ENCODE measurements at regions not wholly inside any gene's neighbourhood (a gene's known extent, or its start where the extent isn't known, plus 50 kb on each side); places are given as distances from the start of the nearest gene placed in this dataset.
"Not testable (repeated sequence)": the region's sequence is repeated elsewhere in the genome, so short reads cannot be mapped to it uniquely, and the experiment has no call there.

DNA sequence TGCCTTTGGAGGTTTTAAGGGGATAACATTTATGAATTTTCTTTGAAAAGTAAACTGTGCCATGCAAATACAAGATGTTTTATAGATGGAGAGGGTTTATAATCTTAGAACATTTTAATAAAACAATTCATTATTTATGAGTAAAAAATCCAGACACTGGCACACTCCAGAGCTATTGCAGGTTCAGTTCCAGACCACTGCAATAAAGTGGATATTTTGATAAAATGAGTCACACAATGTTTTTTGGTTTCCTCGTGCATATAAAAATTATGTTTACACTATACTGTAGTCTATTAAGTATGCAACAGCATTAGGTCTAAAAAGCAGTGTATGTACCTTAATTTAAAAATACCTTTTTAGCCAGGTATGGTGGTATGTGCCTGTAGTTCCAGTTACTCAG is 146.2 kb upstream of the ZBED5 start:
- DNase-seq (ENCODE audit: low spot score), result no peak

DNA sequence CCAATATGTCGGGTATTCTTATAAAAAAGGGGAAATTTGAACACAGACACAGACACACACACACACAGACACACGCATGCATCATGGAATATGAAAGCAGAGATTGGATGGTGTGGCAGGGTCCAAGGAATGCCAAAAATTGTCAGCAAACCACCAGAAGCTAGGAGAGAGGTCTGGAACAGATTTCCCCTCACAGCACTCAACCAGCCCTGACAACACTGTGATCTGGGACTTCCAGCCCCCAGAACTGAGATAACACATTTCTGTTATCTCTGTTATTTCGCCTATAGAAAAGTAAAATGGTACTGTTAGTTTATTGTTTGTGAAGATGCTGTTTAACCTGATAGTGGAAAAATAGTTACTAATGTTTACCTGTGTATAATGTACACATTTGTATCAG is 145.4 kb upstream of the ZBED5 start:
- no peak for DNase-seq (ENCODE audit: low spot score)

DNA sequence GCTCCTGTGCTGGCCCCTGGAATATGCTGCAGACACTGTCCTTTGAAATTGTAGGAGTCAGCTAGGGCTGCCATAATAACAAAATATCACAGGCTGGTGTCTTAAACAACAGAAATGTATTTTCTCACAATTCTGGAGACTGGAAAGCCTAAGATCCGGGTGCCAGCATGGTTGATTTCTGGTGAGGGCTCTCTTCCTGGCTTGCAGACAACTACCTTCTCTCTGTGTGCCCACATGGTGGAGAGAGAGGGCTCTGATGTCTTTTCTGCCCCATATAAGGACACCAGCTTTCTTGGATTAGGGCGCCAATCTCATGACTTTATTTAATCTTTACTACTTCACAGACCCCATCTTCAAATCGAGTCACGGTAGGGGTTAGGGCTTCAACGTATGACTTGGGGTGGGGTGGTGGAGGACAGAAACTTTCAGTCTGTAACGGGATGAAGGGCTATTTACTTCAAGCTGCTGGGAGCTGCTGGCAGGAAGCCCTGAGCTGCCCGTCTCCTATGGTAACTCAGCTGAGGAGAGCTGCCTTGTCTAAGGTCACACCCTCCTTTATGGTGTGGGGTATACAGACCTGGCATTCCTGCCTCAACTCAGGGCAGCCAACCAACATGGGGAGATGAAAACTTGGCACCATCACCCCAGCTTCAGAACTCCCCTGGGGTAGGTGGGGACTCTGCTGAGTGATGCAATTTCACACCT is 142.9 kb upstream of the ZBED5 start:
- no peak for DNase-seq (ENCODE audit: low spot score)

DNA sequence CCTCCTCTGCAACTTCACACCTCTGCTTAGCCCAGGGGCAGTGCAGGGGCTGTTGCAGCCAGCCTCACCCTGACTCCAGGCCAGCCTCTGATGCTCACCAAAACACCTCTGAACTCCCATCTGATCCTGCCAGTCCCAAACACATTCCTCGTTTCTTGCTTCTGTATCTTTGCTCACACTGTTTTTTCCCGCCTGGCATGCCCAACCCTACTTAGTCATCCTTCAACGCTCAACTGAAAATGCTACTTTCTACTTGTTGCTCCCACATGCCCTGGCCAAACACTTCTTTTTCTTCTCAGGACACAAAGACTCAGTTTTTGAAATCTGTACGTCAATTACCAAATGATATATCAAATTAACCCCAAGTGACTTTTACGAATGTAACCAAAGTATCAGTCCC is 140.8 kb upstream of the ZBED5 start:
- no peak for DNase-seq (ENCODE audit: low spot score)

DNA sequence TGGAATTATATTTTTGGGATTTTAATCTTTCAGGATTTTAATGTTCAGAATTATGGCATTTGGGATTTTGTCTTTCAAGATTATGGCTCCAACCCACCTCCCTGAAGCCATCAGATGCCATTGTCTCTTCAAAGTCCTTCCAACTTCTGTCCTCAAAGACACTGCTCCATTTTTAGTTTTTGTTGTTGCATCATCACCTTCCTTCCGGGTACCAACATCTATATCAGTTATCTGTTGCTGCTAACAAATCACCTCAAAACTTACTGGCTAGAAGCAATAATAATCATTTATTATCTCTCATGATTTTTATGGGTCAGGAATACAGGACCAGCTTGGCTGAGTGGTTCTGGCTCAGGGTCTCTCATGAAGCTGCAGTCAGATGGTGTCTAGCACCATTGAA is 138.8 kb upstream of the ZBED5 start:
- DNase-seq (ENCODE audit: low spot score), result no peak

DNA sequence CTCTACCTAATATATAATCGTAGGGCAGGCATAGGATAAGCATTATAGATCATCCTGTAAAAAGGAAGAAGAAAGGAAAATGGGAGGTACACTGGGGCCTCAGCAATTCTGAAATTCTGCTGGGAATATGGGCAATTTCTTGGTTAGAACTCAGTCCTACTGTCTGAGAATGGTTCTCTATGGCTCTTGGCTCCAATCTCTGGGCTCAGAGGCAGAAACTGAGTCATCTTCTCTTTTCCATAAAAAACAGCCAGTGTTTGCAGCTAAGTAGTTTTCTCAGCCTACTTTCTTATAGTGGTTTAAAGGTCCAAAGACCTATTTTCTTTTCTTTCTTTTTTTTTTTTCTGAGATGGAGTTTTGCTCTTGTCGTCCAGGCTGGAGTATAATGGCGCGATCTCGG is 135.8 kb upstream of the ZBED5 start:
- DNase-seq (ENCODE audit: low spot score), result no peak

DNA sequence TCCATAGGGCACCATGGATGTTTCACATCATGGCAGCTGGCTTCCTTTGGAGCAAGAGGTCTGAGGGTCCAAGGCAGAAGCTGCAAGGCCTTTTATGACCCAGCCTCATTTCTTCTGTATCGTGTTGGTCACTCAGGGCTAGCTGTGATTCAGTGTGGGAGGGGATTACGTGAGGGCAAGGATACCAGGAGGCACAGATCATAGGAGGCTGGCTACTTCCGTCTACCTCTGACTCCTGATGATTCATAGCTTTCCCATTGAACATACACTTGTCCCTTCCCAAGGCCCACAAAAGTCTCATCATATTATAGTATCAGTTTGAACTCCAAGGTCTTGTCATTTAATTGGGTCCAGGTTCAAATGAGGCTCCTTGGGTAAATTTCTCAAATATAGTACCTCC is 135.3 kb upstream of the ZBED5 start:
- no peak for DNase-seq (ENCODE audit: low spot score)

DNA sequence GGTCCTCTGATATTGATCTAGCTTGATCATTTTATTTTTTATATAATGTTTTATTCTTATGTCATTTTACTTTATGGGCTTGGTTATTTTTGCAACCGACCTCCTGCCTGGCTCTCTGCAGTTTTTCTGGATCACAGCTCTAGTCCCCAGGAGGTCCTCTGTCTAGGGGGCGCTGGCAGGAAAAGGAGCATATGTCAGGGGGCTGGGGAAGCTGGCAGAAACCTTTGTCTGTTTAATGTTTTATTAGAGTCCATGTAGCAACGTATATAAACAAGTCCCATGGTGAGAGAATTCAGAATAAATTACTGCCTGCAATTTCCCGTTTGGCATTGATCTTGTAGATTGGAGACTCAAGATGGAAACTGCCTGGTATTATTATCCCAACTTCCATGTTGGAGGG is 133.5 kb upstream of the ZBED5 start:
- no peak for DNase-seq (ENCODE audit: low spot score)

DNA sequence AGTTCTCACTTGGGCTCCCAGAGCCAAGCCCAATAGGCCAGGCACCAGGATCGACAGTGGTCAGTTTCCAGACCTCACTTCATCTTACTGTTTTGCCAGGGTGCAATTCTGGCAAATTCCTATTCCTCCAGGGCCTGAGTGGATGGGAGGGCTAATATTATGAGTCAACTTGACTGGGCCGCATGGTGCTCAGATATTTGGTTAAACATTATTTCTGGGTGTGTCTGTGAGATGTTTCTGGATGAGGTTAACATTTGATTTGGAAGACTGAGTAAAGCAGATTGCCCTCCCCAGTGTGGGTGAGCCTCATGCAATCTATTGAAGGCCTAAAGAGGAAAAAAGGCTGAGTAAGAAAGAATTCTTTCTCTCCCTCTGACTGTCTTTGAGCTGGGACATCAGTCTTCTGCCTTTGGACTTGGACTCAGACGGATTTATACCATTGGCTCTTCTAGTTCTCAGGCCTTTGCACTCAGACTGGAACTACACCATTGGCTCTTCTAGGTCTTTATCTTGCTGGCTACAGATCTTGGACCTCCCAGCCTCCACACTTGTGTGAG is 132.9 kb upstream of the ZBED5 start:
- DNase-seq (ENCODE audit: low spot score), result no peak

DNA sequence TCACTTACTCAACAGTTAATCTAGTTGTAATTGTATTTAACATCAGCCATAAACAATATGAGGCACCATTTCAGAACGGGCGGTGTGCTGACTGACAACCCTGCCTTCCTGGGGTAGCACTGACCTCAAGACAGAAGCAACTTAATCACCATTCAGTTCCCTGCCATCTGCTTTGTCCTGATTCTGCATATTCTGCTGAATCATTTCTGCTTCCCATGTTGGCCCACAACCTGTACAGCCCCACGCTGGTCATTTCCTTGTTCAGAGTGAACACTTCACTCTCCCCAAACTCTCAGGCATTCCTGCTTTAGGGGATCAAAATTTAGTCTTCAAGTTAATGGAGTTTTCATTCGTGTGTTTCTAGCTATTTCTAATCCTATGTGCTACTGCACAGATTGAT is 132.3 kb upstream of the ZBED5 start:
- no peak for DNase-seq (ENCODE audit: low spot score)

DNA sequence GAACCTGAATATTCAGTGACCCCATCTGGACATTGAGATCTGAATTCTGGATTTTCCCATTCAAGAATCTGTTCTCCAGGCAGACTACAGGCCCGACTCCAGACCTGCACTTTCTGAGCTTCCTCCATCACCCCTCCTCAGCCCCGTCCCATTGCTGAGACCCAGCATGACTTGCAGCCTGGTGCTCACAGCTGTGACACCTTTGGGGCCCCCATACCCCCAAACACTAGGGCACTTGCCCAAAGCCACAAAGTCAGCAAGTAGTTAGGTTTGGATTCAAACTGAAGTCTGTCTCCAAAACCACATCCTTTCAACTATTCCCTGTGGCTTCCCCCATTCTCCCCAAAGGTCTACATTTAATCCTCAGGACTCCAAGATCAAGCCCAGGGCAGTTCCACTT is 128.2 kb upstream of the ZBED5 start:
- DNase-seq (ENCODE audit: low spot score), result no peak

DNA sequence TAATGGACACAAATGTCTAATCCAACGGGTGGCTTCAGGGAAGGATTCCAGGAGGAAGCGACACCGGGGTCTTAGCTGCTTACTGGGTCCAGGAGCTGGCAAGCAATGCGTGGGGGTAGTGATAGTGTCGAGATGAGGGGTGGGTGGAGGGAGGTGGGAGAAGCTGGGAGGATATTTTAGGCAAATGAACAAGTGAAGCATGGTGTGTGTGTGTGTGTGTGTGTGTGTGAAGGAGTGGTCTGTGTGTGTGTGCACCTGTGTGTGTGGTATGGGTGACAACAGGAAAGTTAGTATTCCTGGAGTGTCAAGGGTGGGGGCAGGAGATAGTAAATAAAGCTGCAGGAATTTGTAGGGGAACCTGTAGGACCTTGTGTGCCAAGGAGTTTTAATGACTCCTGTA is 126.9 kb upstream of the ZBED5 start:
- no peak for DNase-seq (ENCODE audit: low spot score)

DNA sequence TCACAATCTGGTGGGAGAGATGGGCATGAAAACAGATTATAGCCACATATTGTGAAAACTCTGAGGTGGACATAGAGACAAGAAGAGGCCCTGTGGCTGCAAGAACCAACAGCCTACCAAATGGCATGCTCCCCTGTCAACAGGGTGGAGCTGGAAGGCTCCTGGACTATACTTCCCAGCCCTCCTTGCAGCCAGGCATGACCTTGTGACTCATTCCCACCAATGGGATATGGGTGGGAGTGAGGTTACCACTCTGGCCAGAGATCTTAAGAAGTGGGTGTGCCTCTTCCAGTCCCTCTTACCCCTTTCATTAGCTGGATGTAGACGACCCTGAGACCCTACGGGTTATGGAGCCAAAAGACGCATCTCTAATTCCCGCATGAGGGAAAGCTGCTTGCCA is 126.4 kb upstream of the ZBED5 start:
- DNase-seq (ENCODE audit: low spot score), result no peak

DNA sequence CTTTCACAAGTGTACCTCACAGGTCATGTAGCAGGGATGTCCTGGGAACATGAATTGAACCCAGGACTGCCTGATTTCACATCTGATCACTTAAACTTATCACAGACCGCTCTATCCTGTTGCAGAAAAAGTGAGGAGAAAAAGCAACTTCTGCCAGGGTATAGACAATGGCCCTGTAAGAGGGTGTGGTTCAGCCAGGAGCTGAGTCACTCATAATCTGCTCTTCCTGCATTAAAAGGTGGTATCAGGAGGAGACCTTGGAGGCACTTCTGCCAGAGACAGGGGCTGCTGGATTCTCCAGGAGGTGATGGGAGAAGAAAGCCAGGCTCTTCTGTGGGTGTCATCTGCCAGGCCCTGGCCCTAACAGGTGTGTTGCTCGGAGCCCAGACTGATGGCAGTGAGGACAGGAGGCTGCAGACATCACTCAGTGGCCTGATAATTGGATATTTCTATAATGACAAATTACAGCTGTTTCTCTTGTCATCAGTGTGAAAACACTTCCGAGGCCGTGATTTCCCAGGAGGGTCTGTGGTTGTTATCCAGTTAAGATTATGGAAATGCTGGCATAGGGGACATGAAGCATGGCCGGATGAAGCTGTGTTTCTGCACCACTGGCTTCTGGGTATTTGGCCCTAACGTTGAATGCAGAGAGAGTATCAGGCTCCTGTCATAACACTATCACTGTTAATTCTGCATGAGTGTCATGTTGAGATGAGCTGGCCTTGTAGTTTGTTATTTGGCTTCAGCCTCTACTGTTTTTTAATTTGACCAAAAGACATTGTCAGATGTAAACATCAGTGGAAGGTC is 125.1 kb upstream of the ZBED5 start:
- DNase-seq (ENCODE audit: low spot score), result no peak

DNA sequence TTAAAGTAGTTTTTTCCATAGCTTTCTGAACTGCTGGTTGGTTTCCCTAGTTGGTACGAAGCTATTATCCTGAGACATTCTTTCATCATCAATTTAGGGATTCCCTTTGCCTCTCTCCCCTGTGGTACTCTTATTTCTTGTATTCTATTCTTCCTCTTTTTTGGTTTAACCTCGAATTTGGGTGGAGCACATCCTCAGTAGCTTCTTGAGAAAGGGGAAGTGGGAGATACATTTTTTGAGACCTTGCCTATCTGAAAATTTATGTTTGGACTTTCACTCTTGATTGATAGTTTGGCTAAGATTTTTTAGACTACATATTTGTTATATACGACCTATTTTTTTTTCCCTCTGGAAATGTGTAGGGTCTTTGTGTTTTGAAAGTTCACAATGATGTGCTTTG is 121.7 kb upstream of the ZBED5 start:
- DNase-seq (ENCODE audit: low spot score), result no peak

DNA sequence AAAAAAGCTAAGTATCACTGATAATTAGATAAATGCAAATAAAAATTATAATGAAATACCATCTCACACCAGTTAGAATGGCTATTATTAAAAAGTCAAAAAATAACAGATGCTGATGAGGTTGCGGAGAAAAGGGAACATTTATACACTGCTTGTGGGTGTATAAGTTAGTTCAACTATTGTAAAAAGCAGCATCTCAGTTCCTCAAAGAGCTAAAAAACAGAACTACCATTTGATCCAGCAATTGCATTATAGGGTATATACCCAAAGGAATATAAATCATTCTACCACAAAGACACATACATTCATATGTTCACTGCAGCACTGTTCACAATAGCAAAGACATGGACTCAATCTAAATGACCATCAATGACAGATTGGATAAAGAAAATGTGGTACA is 120.3 kb upstream of the ZBED5 start:
- no peak for DNase-seq (ENCODE audit: low spot score)

DNA sequence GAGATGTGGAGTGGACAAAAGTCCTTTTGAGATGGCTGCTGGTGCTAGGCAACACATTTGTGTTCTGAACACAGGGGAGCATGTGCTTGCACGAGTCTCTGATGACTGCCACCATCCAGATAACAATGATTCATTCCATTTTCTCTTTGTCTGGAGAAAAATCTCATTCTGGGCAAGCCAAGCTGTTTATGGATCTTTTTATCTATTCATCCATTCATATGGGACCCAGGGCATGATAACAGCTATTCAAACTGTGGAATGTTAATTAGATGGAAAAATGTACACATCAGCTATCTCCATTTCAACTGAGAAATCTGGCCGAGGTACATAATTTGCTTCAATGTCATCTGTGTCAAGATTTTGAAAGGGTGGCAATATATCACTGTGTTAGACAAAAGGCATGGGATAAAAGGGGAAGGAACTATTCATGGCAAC is 117.5 kb upstream of the ZBED5 start:
- DNase-seq (ENCODE audit: low spot score), result no peak

DNA sequence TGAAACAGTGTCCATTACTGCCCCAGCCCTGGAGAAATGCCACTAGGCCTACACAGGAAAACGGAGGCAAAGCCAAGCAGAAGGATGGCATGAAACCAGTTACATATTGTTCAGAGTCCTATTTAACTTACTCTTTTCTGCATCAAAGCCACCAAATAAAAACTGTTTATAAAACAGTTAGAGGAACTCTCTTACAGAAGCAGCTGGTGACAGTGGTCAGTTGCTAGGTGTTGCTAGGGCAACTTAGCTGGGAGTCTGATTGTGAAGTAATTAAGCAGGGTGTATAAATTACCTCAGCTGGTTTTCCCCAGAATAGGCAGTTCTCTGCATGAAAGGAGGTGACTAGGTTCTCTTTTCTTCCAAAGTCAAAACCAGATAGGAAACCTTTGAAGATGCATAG is 115.6 kb upstream of the ZBED5 start:
- no peak for DNase-seq (ENCODE audit: low spot score)

DNA sequence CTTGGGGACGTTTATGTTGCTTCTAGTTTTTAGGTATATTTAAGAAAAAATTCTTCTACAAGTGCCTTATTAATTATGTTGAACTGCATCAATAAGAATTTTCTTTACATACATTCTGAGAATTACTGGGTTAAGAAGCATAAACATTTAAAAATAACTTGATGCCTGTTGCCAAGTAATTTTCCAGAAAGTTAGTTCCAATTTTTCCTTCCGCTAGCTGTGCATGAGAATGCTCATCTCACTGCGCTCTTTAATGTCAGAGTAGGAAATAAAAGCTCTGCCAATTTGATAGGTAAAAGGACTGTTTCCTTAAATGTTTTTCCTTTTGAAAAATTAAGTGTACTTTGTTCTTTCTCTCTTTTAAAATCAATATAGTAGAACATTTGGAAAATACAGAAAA is 113.1 kb upstream of the ZBED5 start:
- DNase-seq (ENCODE audit: low spot score), result no peak

DNA sequence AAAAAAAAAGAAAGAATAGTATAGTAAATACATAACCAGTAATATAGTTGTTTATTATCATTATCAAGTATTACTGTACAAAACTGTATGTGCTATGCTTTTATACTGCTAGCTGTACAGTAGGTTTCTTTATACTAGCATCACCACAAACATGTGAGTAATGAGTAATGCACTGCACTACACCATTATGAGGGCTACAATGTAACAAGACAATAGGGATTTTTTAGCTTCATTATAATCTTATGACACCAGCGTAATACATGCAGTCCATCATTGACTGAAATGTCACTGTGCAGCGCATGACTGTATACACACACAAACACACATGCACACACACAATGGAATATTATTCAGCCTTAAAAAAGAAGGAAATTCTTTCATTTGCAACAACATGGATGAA is 111.5 kb upstream of the ZBED5 start:
- no peak for DNase-seq (ENCODE audit: low spot score)

DNA sequence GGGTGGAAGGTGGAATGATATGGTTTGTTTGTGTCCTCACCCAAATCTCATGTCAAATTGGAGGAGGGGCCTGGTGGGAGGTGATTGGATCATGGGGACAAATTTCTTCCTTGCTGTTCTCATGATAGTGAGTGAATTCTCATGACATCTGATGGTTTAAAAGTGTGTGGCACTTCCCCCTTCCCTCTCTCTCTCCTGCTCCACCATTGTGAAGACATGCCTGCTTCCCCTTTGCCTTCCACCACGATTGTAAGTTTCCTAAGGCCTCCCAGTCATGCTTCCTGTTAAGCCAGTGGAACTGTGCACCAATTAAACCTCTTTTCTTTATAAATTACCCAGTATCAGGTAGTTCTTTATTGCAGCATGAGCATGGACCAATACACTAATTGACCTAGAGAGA is 99.0 kb upstream of the ZBED5 start:
- DNase-seq (ENCODE audit: low spot score), result not testable (repeated sequence)

DNA sequence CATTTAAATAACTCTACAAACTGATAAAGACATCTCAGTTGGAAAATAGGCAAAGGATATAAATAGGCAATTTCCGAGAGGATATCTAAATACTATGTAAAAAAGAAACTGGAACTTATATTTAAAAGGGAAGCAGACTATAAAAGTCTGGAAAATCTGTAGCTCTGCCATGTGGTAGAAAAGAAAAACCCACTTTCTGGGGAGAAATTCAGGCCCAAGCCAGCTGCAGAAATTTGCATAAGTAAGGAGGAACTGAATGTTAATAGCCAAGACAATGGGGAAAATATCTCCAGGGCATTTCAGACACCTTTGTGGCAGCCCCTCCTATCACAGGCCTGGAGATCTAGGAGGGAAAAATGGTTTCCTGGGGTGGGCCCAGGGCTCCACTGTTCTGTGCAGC is 97.8 kb upstream of the ZBED5 start:
- DNase-seq (ENCODE audit: low spot score), result no peak

DNA sequence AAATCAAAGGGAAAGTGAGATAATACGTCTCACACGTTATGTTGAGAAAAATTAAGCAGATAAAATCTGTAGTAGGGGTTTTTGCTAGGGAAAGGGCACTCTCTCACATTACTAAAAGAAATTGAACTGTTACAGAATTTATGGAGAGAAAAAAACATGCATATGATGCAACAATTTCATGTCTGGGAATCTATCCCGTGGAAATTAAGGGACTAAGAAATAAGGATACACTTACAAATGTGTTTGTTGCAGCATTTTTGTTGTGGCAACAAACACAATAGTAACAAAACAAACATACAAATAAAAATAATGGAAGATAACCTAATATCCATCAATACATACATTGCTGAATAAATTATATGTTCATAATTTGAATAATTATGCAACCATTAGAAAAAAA is 96.3 kb upstream of the ZBED5 start:
- DNase-seq (ENCODE audit: low spot score), result no peak

DNA sequence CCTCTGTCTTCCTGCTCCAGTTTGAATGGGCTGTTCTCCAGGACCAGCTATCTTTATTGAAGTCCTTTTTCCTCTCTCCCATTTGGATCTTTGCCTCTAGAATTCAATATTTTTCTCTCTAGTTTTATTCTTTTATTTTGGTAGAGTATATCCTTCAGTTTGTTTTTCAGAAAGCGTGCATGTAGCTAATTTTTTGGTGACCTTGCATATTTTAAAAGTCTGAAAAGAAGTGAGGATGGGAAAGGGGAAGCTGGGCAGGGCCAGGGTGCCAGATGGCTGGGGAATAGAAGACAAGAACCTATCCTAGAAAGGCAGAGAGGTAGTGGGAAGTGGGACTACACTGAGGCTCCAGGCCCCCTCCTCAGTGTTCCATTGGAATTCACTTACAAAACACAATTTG is 95.0 kb upstream of the ZBED5 start:
- DNase-seq (ENCODE audit: low spot score), result no peak
